ENCODE measurements at regions not wholly inside any gene's neighbourhood (a gene's known extent, or its start where the extent isn't known, plus 50 kb on each side); places are given as distances from the start of the nearest gene placed in this dataset.

DNA sequence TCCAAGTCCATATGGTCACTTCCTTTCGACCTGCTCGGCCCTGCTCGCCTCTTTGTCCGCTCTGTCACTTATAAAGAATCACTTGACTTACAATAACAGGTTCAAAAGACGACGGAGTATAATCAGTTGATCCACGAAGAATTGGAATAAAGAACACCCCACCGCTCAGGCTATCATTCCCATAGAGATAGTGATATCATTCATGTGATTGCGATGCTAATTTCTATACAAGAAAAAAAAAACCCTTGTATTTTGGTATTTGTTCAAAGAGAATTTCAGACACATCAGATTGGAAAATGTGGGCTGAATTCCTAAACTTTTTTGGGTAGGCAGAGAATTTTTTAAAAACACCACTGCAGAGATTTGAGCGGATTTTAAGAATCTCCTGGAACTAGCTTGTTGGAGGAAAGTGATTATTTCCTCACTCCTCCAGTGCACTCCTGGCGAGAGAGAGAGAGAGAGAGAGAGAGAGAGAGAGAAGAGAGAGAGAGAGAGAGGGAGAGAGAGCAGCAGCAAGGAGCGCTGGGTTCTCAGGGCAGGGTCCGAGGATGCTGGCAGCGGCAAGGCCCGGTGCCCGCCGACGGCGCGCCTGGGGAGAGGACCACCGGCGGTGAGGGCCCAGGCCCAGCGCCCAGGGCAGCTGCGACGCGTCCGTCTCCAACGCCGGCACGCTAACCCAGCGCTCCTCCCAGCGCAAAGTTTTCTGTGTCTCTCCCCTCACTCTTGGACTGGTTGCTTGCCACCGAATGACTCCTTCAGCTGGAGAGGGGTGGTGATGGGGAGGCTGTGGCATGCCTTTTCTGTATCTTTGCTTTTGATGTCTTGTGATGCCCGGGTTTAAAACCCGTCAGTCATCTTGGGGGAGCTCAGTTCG, 149.0 kb upstream of the ZNF536 start:
- peaks cover 21 to 27% (median 26%) of the 10 kb centered on the region in 3 donors for H3K4me1 Mint-ChIP-seq
- peaks cover 61 to 81% (median 74%) of the 10 kb centered on the region in 3 donors for H3K27me3 Mint-ChIP-seq
- peaks cover 4 to 38% of the 10 kb centered on the region in 2 donors for H3K36me3 Mint-ChIP-seq
- peaks cover 0 to 16% (median 4%) of the 10 kb centered on the region in 7 donors for H3K9me3 Mint-ChIP-seq
- H3K27ac Mint-ChIP-seq, result no peak overlapping the region
- DNase-seq (no peak), ATAC-seq (ENCODE audit: low read depth in 2 of 2) (no peak)
- H3K4me3 Mint-ChIP-seq, result no peak overlapping the region

DNA sequence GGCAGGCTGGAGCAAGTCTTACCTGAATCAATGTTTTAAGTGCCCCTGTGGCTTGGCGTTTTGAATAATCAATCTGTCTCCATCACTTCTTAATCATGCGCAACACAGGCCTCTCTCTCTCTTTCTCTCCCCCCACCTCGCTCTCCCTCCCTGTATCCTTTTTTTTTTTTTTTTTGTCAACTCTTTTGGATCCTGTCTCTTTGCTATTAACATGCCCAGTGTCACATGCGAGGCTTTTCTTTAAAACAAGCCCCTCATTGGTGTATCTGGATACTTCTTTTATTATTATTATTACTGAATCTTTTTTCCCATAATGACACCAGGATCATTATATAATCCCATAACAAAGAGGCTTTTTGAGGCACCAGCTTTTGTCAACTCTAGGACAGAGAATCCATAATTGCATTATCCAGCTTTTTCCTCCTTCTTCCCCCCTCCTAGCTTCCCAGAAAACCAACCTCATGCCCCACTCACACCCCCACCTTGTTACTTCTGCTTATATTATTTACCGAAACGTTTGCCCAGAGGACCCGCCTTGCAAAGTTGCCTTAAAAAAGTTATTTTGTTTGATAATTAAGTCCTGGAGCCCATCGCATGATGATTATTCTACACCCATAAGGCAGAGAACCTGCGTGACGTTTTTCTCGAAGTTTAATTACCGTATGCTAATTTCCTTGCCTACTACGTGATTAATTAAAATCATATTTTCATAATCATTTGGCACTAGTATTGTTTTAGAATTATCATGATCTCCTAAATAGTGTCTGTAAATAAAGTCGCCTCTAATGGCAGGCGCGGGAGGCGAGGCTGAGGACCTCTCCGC, 148.1 kb upstream of the ZNF536 start:
- Mint-ChIP-seq H3K9me3 (peaks cover 0 to 16% (median 4%) of the 10 kb centered on the region in 7 donors), H3K27ac (no peak overlapping the region), H3K36me3 (peaks cover 4 to 38% of the 10 kb centered on the region in 2 donors), H3K4me1 (peaks cover 21 to 29% (median 26%) of the 10 kb centered on the region in 3 donors), H3K27me3 (peaks cover 64 to 81% (median 78%) of the 10 kb centered on the region in 3 donors), H3K4me3 (peak overlapping the region in 6 of 8 donors; percentile 44 to 78 (median 76))
- ATAC-seq (ENCODE audit: low read depth in 2 of 2) (no peak), DNase-seq (no peak)

DNA sequence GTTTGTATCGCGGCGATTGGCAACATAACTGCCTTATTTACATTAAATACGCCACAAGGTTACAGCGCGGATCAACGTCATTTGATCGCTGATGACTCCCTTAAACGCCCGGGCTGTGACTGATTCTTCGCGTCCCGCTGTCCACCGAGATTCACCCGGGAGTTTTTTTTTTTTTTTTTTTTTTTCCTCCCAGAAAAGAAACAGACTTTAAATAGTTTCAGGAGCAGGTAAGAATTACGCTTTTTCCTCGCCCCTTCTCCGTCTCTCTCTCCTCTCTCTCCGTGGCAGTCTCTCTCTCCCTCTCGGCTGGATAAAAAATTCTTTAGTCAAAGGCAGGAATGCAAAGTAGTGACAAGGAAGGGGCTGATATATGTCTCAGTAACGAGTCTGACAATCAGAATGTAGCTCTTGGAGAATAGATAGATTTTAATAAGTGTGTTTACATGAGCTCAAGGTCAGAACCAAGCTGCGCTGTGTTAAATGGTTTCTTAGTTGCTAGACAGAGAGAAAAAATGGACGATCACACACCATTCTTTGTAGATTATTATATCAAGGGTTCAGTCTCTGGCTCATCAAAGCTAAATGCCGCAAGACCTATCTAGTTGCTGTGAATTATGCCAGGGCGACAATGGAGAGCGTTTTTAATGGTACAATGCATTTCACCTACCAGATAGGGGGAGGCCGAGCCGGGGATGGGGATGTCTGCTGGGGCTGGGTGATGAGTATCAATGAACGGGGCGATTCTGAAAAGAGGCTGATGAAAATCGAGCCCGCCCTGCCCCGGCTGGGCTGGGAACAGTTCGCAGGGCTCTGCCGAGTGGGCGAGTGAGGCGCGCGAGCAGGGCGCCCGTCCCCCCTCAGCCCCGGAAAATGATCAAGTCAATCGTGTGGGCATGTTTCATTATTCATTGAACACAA, 147.2 kb upstream of the ZNF536 start:
- H3K27me3 Mint-ChIP-seq, result peaks cover 58 to 74% (median 72%) of the 10 kb centered on the region in 3 donors
- peak overlapping the region; percentile 58 to 81 (median 76) for H3K4me3 Mint-ChIP-seq
- peak overlapping the region in 2 of 6 donors; percentile 5 to 87 for H3K27ac Mint-ChIP-seq

DNA sequence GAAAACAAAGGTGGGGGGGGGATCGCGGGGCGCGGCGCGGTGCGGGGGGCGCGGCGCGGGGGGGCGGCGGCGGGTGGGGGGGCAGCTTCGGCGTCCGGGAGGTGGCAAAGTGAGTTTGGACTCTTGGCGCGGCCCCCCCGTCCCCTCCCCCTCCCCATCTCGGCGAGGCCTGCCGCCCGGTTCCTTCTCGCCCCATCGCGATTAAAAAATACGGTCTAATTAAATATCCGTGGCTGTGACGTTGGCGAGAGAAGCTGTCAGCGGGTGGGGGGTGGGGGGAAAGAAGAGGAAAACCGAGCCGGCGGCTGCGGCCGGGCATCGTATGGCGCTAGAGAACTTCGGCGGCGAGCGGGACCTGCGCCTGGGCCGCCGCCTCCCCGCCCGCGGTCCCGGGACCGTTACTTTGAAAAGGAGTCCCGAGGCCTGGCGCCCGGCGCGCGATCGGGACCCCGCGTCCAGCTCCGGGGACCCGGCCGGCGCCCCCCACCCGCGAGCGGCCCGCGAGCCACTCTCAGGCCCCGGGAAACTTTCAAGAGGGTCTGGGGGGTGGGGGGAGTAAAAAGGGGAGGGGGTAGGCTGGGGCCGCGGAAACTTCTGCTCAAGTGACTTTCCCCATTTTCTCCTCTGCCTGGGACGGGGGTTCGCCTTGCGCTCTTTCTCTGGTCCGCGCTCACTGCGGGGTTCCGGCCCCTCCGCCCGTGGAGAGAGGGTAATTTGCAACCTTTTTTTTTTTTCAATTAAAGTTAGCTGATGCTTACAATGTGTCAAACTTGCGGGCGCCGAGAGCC, 146.3 kb upstream of the ZNF536 start:
- H3K27me3 Mint-ChIP-seq, result peaks cover 58 to 73% (median 72%) of the 10 kb centered on the region in 3 donors
- peaks cover 0 to 16% (median 4%) of the 10 kb centered on the region in 7 donors for H3K9me3 Mint-ChIP-seq
- H3K36me3 Mint-ChIP-seq, result peaks cover 4 to 38% of the 10 kb centered on the region in 2 donors
- H3K4me3 Mint-ChIP-seq, result peak overlapping the region in 7 of 8 donors; percentile 63 to 86 (median 76)
- no peak for ATAC-seq (ENCODE audit: low read depth in 2 of 2)
- no peak for DNase-seq
- peaks cover 21 to 29% (median 26%) of the 10 kb centered on the region in 3 donors for H3K4me1 Mint-ChIP-seq
- peak overlapping the region in 1 of 6 donors; percentile 60 for H3K27ac Mint-ChIP-seq

More for the DNA sequence above, 147.2 kb upstream of the ZNF536 start:
- Mint-ChIP-seq H3K36me3 (peaks cover 4 to 38% of the 10 kb centered on the region in 2 donors), H3K9me3 (peaks cover 0 to 16% (median 4%) of the 10 kb centered on the region in 7 donors), H3K4me1 (peaks cover 21 to 29% (median 26%) of the 10 kb centered on the region in 3 donors)
- no peak for DNase-seq
- ATAC-seq (ENCODE audit: low read depth in 2 of 2), result no peak

DNA sequence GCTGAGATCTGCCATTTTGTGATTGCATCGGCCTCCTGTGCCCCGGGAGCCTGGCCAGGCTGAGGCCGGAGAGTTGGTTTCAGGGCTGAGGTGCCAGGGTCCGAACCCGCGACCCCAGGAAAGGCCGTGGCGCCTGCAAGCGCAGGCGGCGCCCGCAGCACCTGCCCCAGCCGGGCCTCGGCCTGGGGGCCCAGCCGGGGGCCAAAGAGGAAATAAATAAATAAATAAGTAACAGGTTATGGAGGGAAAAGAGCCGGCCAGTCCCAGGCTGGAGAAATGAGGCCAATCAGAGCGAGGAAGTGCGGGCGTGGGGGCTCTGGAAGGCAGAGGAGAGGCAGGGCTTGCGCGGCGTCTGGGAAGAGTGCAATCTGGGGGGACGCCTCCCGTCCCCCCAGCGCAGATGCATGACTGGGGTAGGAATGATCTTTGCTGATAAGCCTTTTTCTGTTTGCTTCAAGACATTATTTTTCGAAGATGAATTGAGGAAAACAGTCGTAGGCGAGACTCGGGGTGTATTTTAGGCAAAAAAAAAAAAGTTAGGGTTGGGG, 145.6 kb upstream of the ZNF536 start:
- Mint-ChIP-seq H3K4me3 (peak overlapping the region; percentile 53 to 90 (median 84)), H3K9me3 (peaks cover 0 to 16% (median 4%) of the 10 kb centered on the region in 7 donors), H3K27ac (peak overlapping the region in 3 of 6 donors; percentile 6 to 68 (median 60)), H3K36me3 (peaks cover 4 to 33% of the 10 kb centered on the region in 2 donors), H3K27me3 (peaks cover 54 to 72% (median 72%) of the 10 kb centered on the region in 3 donors), H3K4me1 (peaks cover 21 to 29% (median 26%) of the 10 kb centered on the region in 3 donors)
- ATAC-seq (ENCODE audit: low read depth in 2 of 2) (no peak), DNase-seq (no peak)

DNA sequence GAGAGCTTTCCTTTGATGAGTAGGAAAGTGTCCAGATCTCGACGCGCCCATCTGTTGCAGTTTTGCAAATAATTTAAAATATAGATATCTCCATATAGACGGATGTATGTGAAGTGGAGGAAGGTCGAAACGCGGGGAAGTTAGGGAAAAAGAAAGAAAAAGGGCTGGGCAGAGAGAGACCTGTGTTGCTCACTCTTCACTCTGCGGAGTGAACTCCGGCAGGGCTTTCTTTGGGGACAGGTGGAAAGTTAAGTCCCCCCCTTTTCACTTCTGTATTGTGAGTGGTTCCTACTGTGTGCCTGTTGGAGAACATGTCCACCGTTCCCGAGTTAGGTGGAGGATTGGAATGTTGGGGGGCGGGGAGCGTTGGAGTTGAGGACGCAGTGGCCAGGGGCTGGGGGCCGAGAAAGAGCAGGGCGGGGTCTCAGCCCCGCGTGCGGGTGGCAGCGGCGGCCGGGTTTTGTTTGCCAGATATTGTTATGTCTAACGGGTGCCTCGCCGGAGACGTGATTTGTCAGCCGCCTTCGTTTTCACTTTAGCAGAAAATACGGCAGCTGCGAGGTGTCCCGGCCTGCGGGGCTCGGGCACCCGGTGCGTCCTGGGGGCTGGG, 145.1 kb upstream of the ZNF536 start:
- H3K27me3 Mint-ChIP-seq, result peaks cover 52 to 72% (median 72%) of the 10 kb centered on the region in 3 donors

DNA sequence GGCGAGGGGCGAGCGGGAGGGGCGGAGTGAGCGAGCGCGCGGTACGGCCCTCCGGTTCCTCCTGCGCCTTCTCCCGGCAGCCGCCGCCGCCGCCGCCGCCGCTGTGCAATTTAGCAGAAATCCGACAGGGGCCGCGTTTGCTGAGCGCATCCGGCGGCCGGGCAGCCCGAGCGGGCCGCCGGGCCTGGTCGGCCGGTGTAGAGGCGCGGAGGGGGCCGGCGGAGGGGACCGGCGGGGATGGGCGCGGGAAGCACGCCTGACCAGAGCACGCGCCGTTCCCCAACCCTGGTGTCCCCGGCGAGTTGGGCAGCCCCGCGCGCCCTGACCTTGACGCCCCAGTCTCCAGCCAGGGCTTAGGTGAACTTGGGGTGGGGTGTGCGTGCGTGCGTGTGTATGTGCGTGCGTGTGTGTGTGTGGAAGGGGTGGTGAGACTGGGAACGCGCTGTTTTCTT, 144.5 kb upstream of the ZNF536 start:
- H3K27me3 Mint-ChIP-seq, result peaks cover 56 to 77% (median 76%) of the 10 kb centered on the region in 3 donors
- peak in 1 of 2 donors; percentile 34 for ATAC-seq (ENCODE audit: low read depth in 2 of 2)
- DNase-seq, result peak; percentile 6
- peaks cover 4 to 28% of the 10 kb centered on the region in 2 donors for H3K36me3 Mint-ChIP-seq
- H3K4me3 Mint-ChIP-seq, result peak overlapping the region in 6 of 8 donors; percentile 41 to 86 (median 71)
- H3K4me1 Mint-ChIP-seq, result peaks cover 21 to 27% (median 26%) of the 10 kb centered on the region in 3 donors
- H3K9me3 Mint-ChIP-seq, result peaks cover 0 to 16% (median 4%) of the 10 kb centered on the region in 7 donors
- no peak overlapping the region for H3K27ac Mint-ChIP-seq

More for the DNA sequence above, 145.1 kb upstream of the ZNF536 start:
- Mint-ChIP-seq H3K36me3 (peaks cover 4 to 28% of the 10 kb centered on the region in 2 donors), H3K9me3 (peaks cover 0 to 16% (median 4%) of the 10 kb centered on the region in 7 donors), H3K4me3 (peak overlapping the region; percentile 53 to 90 (median 84)), H3K27ac (peak overlapping the region in 2 of 6 donors; percentile 6 to 95), H3K4me1 (peaks cover 21 to 27% (median 26%) of the 10 kb centered on the region in 3 donors)
- DNase-seq (no peak), ATAC-seq (ENCODE audit: low read depth in 2 of 2) (no peak)

DNA sequence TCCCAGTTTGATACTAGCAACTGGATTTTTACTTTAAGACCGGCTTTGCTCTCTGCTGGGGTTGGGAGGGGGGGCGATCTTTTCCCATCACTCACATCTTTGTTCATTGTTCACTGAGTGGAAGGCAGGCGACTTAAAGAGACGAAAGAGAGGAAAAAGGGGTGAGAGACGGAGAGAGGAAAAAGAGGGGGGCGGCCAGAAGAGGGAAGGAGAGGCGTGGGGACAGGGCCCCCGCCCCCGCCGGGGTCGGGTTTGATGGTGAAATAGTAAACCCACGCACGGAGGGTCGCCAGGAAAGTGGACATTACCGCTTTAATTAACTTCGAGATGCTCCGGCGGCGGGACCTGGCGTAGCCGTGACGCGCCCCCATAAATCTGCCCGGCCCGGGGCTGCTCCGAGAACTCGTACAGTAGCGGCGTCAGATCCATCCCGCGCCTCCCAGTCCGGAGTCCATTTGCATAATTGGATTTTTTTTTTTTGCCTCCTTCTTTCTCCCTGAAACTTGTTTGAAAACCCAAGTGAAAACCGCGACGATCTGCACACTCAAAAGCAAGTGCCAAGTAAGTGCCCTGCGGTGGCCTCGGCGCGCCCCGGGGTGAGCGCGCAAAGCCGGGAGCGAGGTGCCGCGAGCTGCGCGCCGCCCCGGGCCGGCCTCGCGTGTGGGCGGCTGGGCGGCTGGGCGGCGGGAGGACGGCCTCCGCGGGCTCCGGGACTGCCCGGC, 143.9 kb upstream of the ZNF536 start:
- DNase-seq (no peak), ATAC-seq (ENCODE audit: low read depth in 2 of 2) (no peak)
- H3K27ac Mint-ChIP-seq, result no peak overlapping the region
- peaks cover 0 to 24% of the 10 kb centered on the region in 2 donors for H3K36me3 Mint-ChIP-seq
- H3K9me3 Mint-ChIP-seq, result peaks cover 0 to 11% (median 4%) of the 10 kb centered on the region in 7 donors
- H3K4me1 Mint-ChIP-seq, result peaks cover 21 to 27% (median 26%) of the 10 kb centered on the region in 3 donors
- H3K27me3 Mint-ChIP-seq, result peaks cover 50 to 78% (median 77%) of the 10 kb centered on the region in 3 donors
- H3K4me3 Mint-ChIP-seq, result peak overlapping the region in 5 of 8 donors; percentile 41 to 86 (median 69)

DNA sequence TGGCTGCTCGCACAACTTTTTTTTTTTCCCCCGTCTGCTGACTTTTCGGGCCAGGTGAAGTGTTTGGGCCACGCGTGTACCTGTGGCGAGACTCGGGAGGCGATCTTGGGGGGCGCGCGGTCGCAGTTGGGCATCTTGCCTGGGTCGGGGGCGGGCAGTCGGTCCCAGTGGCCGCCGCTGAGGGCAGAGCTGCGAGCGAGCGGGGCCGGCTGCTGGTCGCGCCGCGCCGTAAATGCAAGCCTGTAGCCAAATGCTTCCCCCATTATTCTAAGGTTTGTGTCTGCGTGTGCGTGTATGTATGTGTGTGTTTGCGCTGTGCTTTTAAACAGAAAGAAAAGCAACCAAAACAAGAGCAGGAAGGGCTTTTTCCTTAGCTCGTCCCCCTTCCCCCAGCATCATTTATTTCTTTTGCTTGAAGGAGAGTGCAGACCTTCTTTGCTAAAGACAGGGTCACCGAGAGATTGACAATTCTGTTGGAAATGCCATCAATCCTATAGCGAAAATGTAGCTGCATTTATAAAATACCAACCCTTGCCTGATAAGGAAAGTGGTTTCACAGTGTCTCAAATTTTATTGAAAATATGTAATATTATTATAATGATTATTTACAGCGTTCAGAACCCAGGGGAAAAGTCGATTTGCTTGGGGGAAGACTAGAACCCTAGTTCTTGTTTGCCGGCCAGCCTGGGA, 143.2 kb upstream of the ZNF536 start:
- Mint-ChIP-seq H3K9me3 (peaks cover 0 to 10% (median 4%) of the 10 kb centered on the region in 7 donors), H3K27me3 (peaks cover 45 to 76% (median 70%) of the 10 kb centered on the region in 3 donors), H3K4me1 (peaks cover 21 to 27% (median 23%) of the 10 kb centered on the region in 3 donors), H3K4me3 (peak overlapping the region in 6 of 8 donors; percentile 9 to 63 (median 42)), H3K27ac (peak overlapping the region in 2 of 6 donors; percentile 38 to 79), H3K36me3 (peaks cover 0 to 19% of the 10 kb centered on the region in 2 donors)
- no peak for DNase-seq
- ATAC-seq (ENCODE audit: low read depth in 2 of 2), result no peak
